Kidney epithelial cell (primary cell): ENCODE measurements at regions not wholly inside any gene's neighbourhood (a gene's known extent, or its start where the extent isn't known, plus 50 kb on each side); places are given as distances from the start of the nearest gene placed in this dataset.
"Not testable (repeated sequence)": the region's sequence is repeated elsewhere in the genome, so short reads cannot be mapped to it uniquely, and the experiment has no call there.

Experiments
- DNase-seq: peaks from one replicate; pipeline ENCODE4 v3.0.0-alpha.2; 2010; ENCODE audit warnings: low read depth
- H3K27me3 ChIP-seq: 2 replicates; pipeline ENCODE4 v1.6.0; 2011; ENCODE audit warnings: low read length; ENCODE audit not compliant: control insufficient read depth, insufficient read depth
- H3K36me3 ChIP-seq: 2 replicates; pipeline ENCODE4 v1.5.1; 2011; ENCODE audit warnings: low read length; ENCODE audit not compliant: control insufficient read depth, insufficient read depth
- H3K4me3 ChIP-seq: 2 replicates; pipeline ENCODE4 v1.5.1; 2011; ENCODE audit warnings: low read depth, mild to moderate bottlenecking, control low read depth, low read length
- TF ChIP-seq, protein P1 (sequence below): IDR thresholded peaks from 2 replicates; pipeline ENCODE4 v1.5.1; 2011; ENCODE audit warnings: mild to moderate bottlenecking, moderate library complexity, low read length, control low read depth, inconsistent platforms; ENCODE audit not compliant: insufficient read depth, poor library complexity, severe bottlenecking

DNA sequence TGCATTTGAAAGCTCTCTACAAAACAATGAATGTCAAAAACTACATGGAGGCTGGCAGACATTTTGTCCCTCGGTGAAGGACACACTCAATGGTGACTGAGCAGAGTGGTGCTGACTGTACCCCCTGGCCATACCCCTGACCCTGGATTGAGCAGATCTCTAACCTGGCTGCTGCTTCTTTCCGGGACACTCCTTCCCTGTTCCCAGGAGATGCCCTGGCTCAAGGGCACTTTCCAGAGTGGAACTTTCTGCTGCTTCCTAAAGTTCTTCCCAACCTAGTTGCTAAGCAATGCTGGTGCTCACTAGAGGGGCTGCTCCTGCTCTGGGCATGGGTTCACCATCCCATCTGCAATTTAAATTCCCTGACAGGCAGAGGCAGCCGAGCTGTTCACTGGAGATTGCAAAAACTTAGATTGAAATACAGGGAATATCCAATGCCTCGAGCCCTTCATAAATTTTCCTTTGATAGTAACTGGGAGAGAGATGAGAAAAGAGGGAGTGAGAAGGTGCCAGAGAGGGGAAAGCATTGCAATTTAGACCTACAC is 384.3 kb upstream of the PODXL start:
- Histone ChIP-seq H3K36me3 (no peaks in the 10 kb centered on the region), H3K4me3 (no peak overlapping the region), H3K27me3 (peaks cover 17% of the 10 kb centered on the region)
- no peak for DNase-seq
- TF ChIP-seq, protein P1, sequence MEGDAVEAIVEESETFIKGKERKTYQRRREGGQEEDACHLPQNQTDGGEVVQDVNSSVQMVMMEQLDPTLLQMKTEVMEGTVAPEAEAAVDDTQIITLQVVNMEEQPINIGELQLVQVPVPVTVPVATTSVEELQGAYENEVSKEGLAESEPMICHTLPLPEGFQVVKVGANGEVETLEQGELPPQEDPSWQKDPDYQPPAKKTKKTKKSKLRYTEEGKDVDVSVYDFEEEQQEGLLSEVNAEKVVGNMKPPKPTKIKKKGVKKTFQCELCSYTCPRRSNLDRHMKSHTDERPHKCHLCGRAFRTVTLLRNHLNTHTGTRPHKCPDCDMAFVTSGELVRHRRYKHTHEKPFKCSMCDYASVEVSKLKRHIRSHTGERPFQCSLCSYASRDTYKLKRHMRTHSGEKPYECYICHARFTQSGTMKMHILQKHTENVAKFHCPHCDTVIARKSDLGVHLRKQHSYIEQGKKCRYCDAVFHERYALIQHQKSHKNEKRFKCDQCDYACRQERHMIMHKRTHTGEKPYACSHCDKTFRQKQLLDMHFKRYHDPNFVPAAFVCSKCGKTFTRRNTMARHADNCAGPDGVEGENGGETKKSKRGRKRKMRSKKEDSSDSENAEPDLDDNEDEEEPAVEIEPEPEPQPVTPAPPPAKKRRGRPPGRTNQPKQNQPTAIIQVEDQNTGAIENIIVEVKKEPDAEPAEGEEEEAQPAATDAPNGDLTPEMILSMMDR, result no peak

DNA sequence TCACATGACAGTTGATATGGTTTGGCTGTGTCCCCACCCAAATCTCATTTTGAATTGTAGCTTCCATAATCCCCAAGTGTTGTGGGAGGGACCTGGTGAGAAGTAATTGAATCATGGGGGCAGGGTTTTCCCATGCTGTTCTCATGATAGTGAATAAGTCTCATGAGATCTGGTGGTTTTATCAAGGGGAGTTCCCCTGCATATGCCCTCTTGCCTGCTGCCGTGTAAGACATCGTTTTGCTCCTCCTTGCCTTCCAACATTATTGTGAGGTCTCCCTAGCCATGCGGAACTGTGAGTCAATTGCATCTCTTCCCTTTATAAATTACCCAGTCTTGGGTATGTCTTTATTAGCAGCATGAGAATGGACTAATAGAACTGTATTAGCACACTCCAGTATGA is 382.4 kb upstream of the PODXL start:
- not testable (repeated sequence) for H3K36me3 ChIP-seq, H3K4me3 ChIP-seq, H3K27me3 ChIP-seq, DNase-seq

DNA sequence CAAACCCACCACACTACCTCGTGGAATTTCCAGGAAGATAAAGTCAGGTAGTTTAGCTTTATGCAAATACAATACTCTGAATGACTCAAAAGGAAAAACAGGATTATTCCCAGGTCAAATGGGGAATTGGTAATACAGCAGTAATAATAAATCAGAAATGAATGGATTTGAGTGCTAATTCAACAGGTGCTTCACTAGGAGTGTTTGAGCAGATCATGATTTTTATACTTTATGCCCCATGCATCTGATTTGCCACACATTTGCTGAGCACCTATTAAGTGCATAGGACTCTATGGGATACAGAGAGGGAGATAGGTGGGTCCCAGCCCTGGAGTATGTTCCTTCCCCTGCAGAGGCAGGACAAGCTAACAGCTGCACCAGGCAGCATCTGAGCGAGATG is 381.4 kb upstream of the PODXL start:
- no peak for DNase-seq
- H3K27me3 ChIP-seq, result no peaks in the 10 kb centered on the region
- no peak overlapping the region for H3K4me3 ChIP-seq
- TF ChIP-seq, protein P1, result no peak
- no peaks in the 10 kb centered on the region for H3K36me3 ChIP-seq

DNA sequence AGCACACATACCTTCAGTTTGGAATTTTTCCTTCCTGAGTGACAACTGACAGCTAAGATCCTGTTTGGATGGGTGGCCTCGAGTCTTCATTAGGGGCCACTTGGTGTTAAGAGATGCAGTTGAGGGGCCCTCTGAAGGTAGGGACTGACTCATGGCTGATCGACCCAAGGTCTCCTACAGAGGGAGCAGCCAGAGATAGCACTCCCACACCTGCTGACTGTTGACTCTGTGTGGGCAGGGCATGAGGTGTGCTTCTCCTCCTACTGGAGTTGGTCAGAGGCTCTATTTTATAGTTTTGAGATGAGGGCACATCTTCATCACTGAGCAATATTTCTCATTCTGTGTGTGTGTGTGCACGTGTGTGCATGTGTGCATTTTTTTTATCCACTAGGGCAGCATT is 378.8 kb upstream of the PODXL start:
- no peaks in the 10 kb centered on the region for H3K36me3 ChIP-seq
- H3K4me3 ChIP-seq, result no peak overlapping the region
- DNase-seq, result no peak
- TF ChIP-seq, protein P1, result no peak
- no peaks in the 10 kb centered on the region for H3K27me3 ChIP-seq

DNA sequence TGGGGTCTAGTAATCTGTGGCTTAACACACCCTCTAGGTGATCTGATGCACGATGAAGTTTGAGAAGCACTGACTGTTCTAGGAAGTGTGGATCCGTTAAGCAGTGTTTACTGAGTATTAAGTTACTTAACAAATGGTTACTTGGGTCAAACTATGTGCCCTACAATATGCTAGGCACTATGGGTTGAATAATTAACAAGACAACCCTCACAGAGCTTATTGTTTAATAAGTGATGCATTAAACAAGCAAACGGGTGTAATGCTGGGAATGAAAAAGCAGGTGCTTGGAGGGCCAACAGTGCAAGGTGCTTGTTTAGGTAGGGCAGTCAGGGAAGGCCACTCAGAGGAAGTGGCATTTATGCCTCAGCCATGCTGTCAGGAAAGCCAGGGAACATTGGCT is 378.0 kb upstream of the PODXL start:
- H3K36me3 ChIP-seq, result no peaks in the 10 kb centered on the region
- no peaks in the 10 kb centered on the region for H3K27me3 ChIP-seq
- no peak for DNase-seq
- TF ChIP-seq, protein P1, result no peak
- H3K4me3 ChIP-seq, result no peak overlapping the region

DNA sequence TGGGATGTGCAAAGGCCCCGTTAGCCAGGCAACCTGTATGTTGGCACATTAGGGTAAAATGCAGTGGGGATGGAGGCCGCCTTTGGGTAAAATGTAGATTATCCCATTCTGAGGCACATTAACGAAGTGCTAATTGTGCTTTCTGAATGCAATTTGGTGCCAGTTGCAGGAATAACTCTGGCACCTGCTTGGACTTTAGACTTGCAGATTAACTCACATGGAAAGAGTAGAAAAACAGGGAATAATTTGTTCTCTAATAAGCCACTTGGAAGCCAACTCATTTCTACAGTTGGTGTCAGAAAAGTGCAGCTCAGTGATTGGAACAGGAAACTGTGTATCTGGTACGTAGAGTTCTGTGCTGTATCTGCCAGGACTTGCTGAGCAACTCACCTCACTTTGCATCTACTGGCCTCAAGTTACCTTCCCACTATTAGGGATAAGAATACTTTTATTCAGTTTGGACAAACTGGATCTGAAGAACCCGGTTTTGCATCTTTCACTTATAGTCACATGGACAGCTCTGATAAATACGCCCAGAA is 377.4 kb upstream of the PODXL start:
- DNase-seq, result no peak

DNA sequence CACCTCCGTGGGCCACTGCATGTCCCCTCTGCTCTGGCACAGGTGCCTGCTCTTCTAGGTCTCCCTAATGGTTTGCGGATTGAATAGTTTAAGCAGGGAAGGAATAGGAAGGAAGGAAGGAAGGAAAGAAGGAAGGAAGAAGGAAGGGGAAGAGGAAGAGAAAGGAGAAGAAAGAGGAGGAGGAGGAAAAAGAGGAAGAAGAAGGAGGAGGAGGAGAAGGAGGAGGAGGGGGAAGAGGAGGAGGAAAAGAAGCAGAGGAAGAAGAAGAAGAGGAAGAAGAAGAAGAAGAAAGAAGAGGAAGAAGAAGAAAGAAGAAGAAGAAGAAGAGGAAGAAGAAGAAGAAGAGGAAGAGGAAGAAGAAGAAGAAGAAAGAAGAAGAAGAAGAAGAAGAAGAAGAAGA is 376.8 kb upstream of the PODXL start:
- not testable (repeated sequence) for DNase-seq, H3K27me3 ChIP-seq, H3K36me3 ChIP-seq, H3K4me3 ChIP-seq

More for the DNA sequence above, 377.4 kb upstream of the PODXL start:
- Histone ChIP-seq H3K27me3 (no peaks in the 10 kb centered on the region), H3K4me3 (no peak overlapping the region), H3K36me3 (no peaks in the 10 kb centered on the region)
- TF ChIP-seq, protein P1, result no peak
